Gastroesophageal sphincter (tissue), 4 donors: ENCODE measurements at regions not wholly inside any gene's neighbourhood (a gene's known extent, or its start where the extent isn't known, plus 50 kb on each side); places are given as distances from the start of the nearest gene placed in this dataset.

ENCODE experiments used
- ATAC-seq: fragments of 150-250 bp; one replicate; pipeline ENCODE4 v1.9.1; 2016; ENCODE audit warnings: mild to moderate bottlenecking, moderate library complexity
- H3K27ac ChIP-seq, 4 donors: fragments of 200-600 bp; sonication (generic) in 3 of 4; 1 replicate in 3 of 4; 2 replicates in 1 of 4; pipeline ENCODE4 v1.5.1; 2016 to 2019
- H3K27me3 ChIP-seq: fragments of 200-600 bp; sonication (generic); one replicate; pipeline ENCODE4 v1.5.1; 2019
- H3K36me3 ChIP-seq, 2 donors: fragments of 200-600 bp; sonication (generic); one replicate each; pipeline ENCODE4 v1.5.1; 2019; ENCODE audit warnings: control low read depth in 1 of 2
- H3K4me1 ChIP-seq, 3 donors: fragments of 200-600 bp; sonication (generic); 1 replicate in 2 of 3; 2 replicates in 1 of 3; pipeline ENCODE4 v1.5.1; 2016 to 2019; ENCODE audit warnings: control low read depth in 2 of 3
- H3K4me3 ChIP-seq, 2 donors: fragments of 200-600 bp; sonication (generic); one replicate each; pipeline ENCODE4 v1.5.1; 2019; ENCODE audit warnings: mild to moderate bottlenecking in 1 of 2, moderate library complexity in 1 of 2
- H3K9me3 ChIP-seq, 3 donors: fragments of 200-600 bp; sonication (generic); one replicate each; pipeline ENCODE4 v1.5.1; 2017 to 2019; ENCODE audit warnings: control low read depth in 2 of 3
- CTCF ChIP-seq, 4 experiments: fragments of 200-600 bp in 2 of 4; fragments of 450-650 bp in 2 of 4; sonication (generic) in 1 of 4; IDR thresholded peaks; one replicate each; pipeline ENCODE4 v1.5.1; 2017 to 2019; ENCODE audit warnings: antibody characterized with exemption in 4 of 4, mild to moderate bottlenecking in 2 of 4, moderate library complexity in 2 of 4
- EP300 ChIP-seq: sonication (generic); formaldehyde crosslinking; IDR thresholded peaks from one replicate; pipeline ENCODE4 v1.6.1; 2017; ENCODE audit warnings: antibody characterized with exemption, mild to moderate bottlenecking
- POLR2A ChIP-seq, 2 donors: fragments of 450-650 bp; IDR thresholded peaks; one replicate each; pipeline ENCODE4 v1.6.1; 2017; ENCODE audit warnings: antibody characterized with exemption in 2 of 2, mild to moderate bottlenecking in 2 of 2, moderate library complexity in 1 of 2
- POLR2AphosphoS5 ChIP-seq: sonication (generic); formaldehyde crosslinking; IDR thresholded peaks from one replicate; pipeline ENCODE4 v1.6.1; 2017; ENCODE audit warnings: antibody characterized with exemption
- WGBS, 2 donors: methylation state at CpG; one replicate each; pipeline ENCODE4 v1.1.5; 2018; ENCODE audit warnings: low coverage in 1 of 2; 5-methylcytosine and 5-hydroxymethylcytosine counted together

- H3K4me3 ChIP-seq: no peak overlapping the region
- H3K36me3 ChIP-seq: no peaks in the 10 kb centered on the region
- no peaks in the 10 kb centered on the region for H3K4me1 ChIP-seq
- H3K27ac ChIP-seq: no peak overlapping the region
- H3K9me3 ChIP-seq: peaks cover 0 to 17% (median 0%) of the 10 kb centered on the region in 3 donors
- H3K27me3 ChIP-seq: no peaks in the 10 kb centered on the region
- TF ChIP-seq POLR2AphosphoS5: no peak
- TF ChIP-seq POLR2A (IDR thresholded peaks at IDR 0.05): no peak
- no peak for TF ChIP-seq CTCF (IDR thresholded peaks at IDR 0.05)
- TF ChIP-seq EP300: no peak
- WGBS, 2 donors: 60 to 80% methylated on average over 3 to 4 of the region's 6 CpGs
- no peak for ATAC-seq
Observed at GRCh38 chr13:32889986-32890565, 126.1 kb upstream of the KL start.

GRCh38 chr13:32893176-32893575 is 123.0 kb upstream of the KL start:
- peaks cover 0 to 1% (median 0%) of the 10 kb centered on the region in 3 donors for H3K9me3 ChIP-seq
- H3K4me3 ChIP-seq: no peak overlapping the region
- H3K27me3 ChIP-seq: no peaks in the 10 kb centered on the region
- WGBS, 2 donors: 66 to 83% methylated on average over 6 of the region's 6 CpGs
- H3K36me3 ChIP-seq: no peaks in the 10 kb centered on the region
- TF ChIP-seq EP300: no peak
- TF ChIP-seq POLR2A (IDR thresholded peaks at IDR 0.05): no peak
- TF ChIP-seq CTCF (IDR thresholded peaks at IDR 0.05): no peak
- TF ChIP-seq POLR2AphosphoS5: no peak
- ATAC-seq: no peak
- no peak overlapping the region for H3K27ac ChIP-seq
- H3K4me1 ChIP-seq: no peaks in the 10 kb centered on the region

GRCh38 chr13:32894589-32895001 is 121.6 kb upstream of the KL start:
- Histone ChIP-seq H3K36me3 (no peaks in the 10 kb centered on the region), H3K9me3 (no peaks in the 10 kb centered on the region), H3K27me3 (no peaks in the 10 kb centered on the region), H3K4me1 (no peaks in the 10 kb centered on the region), H3K27ac (no peak overlapping the region), H3K4me3 (no peak overlapping the region)
- TF ChIP-seq POLR2A (IDR thresholded peaks at IDR 0.05): no peak
- no peak for TF ChIP-seq CTCF (IDR thresholded peaks at IDR 0.05)
- no peak for TF ChIP-seq POLR2AphosphoS5
- TF ChIP-seq EP300: no peak
- ATAC-seq: no peak
- 80 to 83% methylated on average over 2 of the region's 2 CpGs for WGBS, 2 donors

- H3K36me3 ChIP-seq: no peaks in the 10 kb centered on the region
- no peak overlapping the region for H3K27ac ChIP-seq
- H3K4me1 ChIP-seq: no peaks in the 10 kb centered on the region
- WGBS, 2 donors: 93 to 94% methylated on average over 2 to 3 of the region's 3 CpGs
- no peaks in the 10 kb centered on the region for H3K27me3 ChIP-seq
- no peak overlapping the region for H3K4me3 ChIP-seq
- TF ChIP-seq EP300 (no peak), CTCF (IDR thresholded peaks at IDR 0.05) (no peak), POLR2A (IDR thresholded peaks at IDR 0.05) (no peak), POLR2AphosphoS5 (no peak)
- no peak for ATAC-seq
- no peaks in the 10 kb centered on the region for H3K9me3 ChIP-seq
Observed at GRCh38 chr13:32895296-32895695, 120.9 kb upstream of the KL start.

GRCh38 chr13:32897296-32897695 is 118.9 kb upstream of the KL start:
- Histone ChIP-seq H3K4me3 (no peak overlapping the region), H3K36me3 (no peaks in the 10 kb centered on the region), H3K9me3 (no peaks in the 10 kb centered on the region), H3K27me3 (no peaks in the 10 kb centered on the region), H3K27ac (no peak overlapping the region), H3K4me1 (no peaks in the 10 kb centered on the region)
- ATAC-seq: no peak
- WGBS, 2 donors: 100% methylated on average over 1 to 2 of the region's 4 CpGs
- no peak for TF ChIP-seq EP300
